IPS-NIHi11 (cell line): ENCODE measurements at regions not wholly inside any gene's neighbourhood (a gene's known extent, or its start where the extent isn't known, plus 50 kb on each side); places are given as distances from the start of the nearest gene placed in this dataset.
"Not testable (repeated sequence)": the region's sequence is repeated elsewhere in the genome, so short reads cannot be mapped to it uniquely, and the experiment has no call there.

ENCODE experiments used
- DNase-seq: peaks from one replicate; pipeline ENCODE4 v3.0.0; 2012; ENCODE audit warnings: mixed read lengths, low spot score

DNA sequence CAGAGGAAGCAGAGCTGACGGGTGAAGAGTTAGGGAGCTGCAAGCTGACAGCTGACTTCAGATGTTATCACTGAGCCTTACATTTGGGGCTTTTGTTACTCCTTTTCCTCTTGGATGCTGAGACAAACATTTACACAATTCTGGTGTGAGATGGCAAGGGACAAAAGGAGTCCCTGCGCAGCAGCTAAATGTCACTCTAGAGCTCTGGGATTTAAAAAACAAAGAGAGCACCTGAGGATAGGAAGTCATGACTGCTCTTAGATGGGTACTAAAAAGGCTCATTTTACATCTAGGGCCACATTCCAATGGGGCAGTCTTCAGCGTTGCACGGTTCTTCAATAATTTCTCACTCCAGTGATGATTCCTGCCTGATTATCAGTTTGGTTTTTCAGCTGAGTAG is 204.5 kb downstream of the RAB38 start:
- DNase-seq = peak; percentile 19

- DNase-seq = no peak
Measured at GRCh38 chr11:87967459-87967858, 207.8 kb downstream of the RAB38 start.

GRCh38 chr11:87966694-87967093 is 208.5 kb downstream of the RAB38 start:
- no peak for DNase-seq

GRCh38 chr11:87966216-87966615 is 209.0 kb downstream of the RAB38 start:
- DNase-seq = no peak

DNA sequence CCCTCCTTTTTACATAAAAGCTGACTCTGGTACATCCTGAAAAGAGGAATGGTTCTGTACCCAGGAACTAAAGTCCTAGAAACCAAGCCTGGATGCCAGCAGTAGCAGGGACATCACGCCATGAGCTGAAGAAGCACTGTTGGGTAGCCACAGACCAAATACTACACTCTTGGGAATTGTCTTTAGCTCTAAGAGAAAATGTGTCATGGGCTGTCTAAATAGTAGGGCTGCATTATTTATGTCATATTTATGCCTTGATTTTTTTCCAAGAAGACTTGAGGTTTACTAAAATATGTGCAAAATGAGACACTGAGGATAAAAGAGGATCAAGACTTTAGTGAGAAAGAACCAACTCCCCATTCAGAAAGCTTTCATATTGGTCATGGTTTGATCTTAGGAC is 213.6 kb downstream of the RAB38 start:
- DNase-seq = no peak

DNA sequence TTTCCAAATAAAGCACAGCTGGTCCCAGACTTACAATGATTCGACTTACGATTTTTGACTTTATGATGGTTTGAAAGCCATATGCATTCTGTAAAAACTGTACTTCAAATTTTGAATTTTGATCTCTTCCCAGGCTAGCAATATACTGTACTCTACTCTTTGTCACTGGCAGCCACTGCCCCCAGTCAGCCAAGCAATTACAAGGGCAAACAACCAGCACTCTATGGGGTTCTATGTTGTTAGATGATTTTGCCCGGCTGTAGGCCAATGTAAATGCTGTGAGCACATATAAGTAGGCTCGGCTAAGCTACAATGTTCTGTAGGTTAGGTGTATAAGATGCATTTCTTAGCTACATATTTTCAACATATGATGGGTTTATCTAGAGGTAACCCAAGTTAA is 217.3 kb downstream of the RAB38 start:
- DNase-seq = no peak

- DNase-seq = no peak
Measured at GRCh38 chr11:87954476-87954875, 220.8 kb downstream of the RAB38 start.

DNA sequence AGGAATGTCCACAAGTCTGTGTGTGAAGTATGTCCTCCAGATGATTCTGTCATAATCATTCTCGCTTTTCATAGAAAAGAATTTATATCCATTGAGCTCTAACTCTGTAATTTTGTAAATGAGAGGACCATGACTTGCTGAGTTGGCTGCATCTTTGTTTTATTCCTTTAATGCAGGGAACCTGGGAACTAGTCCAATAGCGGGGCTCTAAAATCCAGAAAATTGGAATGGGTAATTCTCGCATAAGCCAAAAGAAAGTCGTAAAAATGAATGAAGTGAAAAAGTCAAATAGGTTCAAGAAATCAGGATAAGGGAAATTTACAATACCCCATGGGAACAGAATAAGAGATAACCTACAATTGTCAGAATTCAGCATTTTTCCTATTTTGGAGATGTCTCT is 232.5 kb downstream of the RAB38 start:
- no peak for DNase-seq

GRCh38 chr11:87934182-87934581 is 241.1 kb downstream of the RAB38 start:
- no peak for DNase-seq

GRCh38 chr11:87926250-87926970 is 248.8 kb downstream of the RAB38 start:
- peak; percentile 8 for DNase-seq

DNA sequence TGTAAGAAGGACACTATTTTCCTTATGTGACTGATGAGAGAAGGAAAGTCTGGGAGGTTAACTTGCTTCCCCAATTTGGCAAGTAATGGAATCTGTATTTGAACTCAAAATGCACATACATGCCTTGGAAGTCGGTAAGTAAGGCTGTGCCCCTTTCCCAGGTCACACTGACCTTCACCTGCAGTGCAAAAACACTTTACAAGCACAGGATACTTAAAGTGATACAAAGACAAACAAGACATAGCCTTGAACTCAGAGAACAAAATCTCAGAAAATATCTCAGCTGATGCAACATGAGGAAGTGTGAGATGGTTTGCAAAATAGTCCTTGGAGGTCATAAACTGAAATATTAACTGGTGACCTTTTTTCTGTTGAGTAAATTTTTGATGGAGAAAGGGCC is 251.1 kb downstream of the RAB38 start:
- no peak for DNase-seq

DNA sequence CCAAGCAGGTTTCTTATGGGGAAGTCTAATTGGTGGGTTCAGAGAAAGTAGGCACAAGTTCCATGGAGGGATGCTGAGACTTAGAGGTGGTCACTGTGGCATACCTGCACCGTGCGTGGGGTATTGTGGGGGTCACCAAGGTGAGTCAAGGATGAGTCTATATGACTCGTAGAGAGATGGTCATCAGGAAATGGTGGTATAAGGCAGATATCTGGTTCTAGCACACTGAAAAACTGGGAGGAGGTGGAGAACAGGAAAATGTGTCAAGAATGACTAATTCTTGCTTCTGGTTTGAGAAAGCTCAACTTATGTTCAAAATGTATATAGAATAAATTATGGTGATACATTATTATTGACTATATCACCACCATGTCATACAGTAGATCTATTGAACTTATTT is 258.1 kb downstream of the RAB38 start:
- no peak for DNase-seq

- DNase-seq = no peak
Measured at GRCh38 chr11:87909178-87909577, 266.1 kb downstream of the RAB38 start.

DNA sequence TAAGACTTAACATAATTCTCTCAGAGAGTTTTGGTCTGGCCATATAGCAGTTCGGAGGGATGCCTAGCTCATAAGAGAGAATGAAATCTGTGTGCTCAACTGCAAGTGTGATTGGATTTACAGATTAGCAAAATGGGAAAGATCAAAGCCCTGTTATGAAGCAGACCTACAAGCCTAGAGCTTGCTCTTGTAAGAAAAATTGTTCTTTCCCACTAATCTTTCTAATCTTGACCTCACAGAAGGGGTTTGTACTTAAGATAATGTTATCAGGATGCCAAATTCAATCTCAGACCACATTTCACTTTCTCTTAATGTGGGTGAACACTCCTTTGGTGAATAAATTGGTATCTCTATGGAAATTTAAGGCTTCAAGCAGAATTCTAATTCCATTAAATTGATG is 267.2 kb downstream of the RAB38 start:
- DNase-seq = no peak

DNA sequence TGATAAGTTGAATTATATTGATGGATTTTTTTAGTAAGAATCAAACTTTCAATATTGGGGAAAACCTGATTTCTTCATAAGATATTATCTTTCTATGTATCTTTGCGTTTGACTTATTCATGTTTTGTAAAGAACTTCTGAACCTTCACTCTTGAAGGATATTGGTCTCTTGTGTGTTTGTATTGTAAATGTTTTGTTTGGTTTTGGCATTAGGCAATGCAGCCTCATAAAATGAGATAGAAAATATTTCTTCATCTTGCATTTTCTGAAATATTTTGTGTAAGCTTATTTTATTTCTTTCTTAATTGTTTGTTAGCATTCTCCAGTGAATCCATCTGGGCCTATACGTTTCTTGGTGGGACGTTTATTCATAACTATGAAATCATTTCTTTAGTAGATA is 271.9 kb downstream of the RAB38 start:
- no peak for DNase-seq

DNA sequence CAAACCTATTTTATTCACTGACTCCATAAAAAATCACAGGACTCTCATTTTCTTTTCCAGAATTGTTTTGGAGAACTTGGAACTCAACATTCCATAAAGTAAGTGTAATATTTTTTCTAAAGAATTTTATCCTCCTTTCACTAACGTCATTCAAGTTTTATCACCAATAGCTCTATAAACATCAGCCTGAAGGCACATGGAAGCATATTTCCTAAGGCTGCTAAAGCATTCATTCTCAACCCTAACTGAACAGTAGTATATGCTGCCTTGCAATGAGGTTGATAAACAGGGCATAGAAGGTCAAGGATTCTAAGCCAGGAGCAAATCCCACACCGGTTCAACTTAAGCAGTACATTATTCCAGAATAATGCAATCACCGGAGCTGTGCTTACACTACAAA is 273.9 kb downstream of the RAB38 start:
- no peak for DNase-seq

- DNase-seq = no peak
Measured at GRCh38 chr11:87897921-87898320, 277.3 kb downstream of the RAB38 start.

GRCh38 chr11:87897071-87897470 is 278.2 kb downstream of the RAB38 start:
- DNase-seq = no peak

DNA sequence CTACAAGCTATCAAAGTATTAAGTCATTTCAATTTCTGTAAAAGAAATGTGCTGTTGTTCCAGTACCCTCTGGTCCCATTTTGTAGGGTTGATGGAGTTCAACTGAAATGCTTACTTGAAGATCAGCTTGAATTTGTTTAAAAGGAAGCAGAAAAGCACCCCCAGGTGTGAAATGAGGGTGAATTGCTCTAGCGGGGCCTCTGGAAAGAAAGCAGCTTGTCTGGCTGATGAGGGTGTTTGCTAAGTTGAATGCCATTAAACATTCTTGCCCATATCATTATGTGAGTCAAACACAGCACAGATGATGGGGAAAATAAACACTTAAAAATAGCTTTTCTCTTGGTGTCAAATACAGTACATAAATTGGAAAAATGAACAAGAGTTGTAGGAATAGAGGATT is 280.3 kb downstream of the RAB38 start:
- no peak for DNase-seq

- DNase-seq = no peak
Measured at GRCh38 chr11:87892291-87892690, 283.0 kb downstream of the RAB38 start.

DNA sequence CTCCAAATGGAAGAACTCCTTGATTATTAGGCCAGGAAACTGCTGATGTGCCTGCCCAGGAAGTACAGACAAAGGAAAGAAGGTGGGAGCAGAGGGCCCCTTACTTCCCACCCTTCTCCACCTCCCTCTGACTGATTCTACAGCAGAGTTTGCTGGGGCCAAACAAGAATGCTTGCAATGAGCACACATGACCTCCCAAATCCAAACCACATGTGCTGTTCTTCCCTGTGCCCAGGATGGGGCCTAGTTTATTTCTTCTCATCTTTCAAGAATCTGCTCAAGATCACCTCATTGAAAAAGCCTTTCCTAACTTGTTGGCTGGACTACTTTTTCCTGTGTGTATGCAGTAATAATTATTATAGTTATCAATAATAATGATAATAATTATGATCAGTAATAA is 286.1 kb downstream of the RAB38 start:
- DNase-seq = no peak

GRCh38 chr11:87885084-87885483 is 290.2 kb downstream of the RAB38 start:
- DNase-seq = not testable (repeated sequence)

GRCh38 chr11:87879118-87879517 is 296.1 kb downstream of the RAB38 start:
- DNase-seq = no peak

- DNase-seq = peak; percentile 10
Measured at GRCh38 chr11:87878373-87878825, 296.8 kb downstream of the RAB38 start.
